ENCODE measurements at regions not wholly inside any gene's neighbourhood (a gene's known extent, or its start where the extent isn't known, plus 50 kb on each side); places are given as distances from the start of the nearest gene placed in this dataset.
"Not testable (repeated sequence)": the region's sequence is repeated elsewhere in the genome, so short reads cannot be mapped to it uniquely, and the experiment has no call there.

DNA sequence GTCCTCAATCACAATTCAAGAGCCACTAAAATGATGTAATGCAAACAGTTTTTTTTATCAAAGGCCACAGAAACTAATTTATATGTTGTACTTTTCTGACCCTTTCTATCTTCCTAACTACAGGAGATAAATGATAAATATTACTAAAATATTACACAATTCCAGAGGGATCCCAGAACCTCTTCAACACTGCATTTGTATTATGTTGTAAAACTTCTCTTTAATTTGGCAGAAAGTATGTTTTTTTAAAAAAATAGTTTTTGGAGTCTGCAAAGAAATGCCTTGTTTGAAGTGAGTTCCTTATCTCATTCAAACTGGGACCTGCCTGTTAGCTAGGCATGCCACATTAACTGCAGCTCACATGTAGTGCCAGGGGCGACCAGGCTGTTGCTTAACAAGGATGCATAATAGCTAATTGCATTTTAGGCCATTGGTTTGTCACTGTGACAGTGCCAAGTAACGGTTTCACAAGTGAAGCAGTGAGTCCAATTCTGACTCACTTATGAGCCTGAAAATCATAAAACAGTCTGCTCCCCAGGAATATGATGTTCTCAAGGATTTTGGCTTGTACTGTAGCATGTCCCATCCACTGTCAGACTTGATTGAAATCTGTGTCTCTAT lies 266.9 kb downstream of the KTN1 start:
- DNase-seq (ENCODE audit: low read depth in 2 of 2): no peak

GRCh38 chr14:55847766-55848165 lies 267.8 kb downstream of the KTN1 start:
- no peak for DNase-seq (ENCODE audit: low read depth in 2 of 2)

DNA sequence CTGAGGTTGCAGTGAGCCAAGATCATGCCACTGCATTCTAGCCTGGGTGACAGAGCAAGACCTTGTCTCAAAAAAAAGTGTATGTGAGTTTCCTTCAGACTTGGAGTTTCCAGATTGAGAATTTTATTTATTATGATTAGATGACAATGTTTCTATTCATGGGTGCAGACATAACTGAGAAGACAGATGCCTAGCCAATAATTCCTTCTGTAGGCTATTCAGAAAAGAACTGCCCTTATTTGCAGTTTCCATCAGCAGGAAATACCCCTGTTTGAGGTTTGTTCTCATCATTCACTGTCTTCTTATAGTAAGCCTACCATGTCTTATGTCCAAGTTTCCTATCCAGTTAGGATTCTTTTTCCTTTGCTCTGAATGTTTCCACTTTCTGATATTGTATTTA lies 269.0 kb downstream of the KTN1 start:
- no peak for DNase-seq (ENCODE audit: low read depth in 2 of 2)

DNA sequence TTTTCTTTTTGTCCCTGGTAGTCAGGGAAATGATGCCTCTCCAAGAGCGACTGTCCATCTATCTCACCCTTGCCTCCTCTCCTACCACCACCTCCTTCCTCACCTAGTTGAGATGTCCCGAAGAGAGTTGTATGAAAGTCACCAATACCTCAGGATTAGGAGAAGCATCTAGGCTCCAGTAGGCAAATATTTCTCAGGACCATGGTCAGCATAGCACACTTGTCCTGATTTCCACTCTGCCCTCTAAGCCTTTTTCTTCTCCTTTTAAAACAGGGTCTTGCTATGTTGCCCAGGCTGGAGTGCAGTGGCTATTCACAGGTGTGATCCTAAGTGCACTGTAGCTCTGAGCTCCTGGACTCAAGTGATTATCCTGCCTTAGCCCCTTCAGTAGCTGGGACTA lies 268.4 kb upstream of the PELI2 start:
- DNase-seq (ENCODE audit: low read depth in 2 of 2): no peak

DNA sequence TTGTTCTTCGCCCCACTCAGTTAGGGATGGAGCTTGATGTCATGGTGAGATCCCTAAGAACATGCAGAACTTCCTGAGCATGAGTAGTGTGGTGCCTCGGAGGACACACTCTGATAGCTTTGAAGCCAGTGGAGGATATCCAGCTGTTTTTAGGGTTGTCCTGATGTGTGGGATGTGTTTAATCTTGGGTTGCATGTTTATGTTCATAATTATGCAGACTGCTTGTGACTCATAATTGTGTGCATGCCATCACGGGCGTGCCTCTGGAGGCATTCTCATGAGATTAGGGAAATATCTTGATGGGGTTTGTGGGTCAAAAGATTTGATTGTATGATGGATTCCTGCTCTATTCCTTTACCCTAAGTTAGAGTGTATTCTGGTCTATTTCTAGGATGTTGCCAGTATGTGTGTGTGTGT lies 267.4 kb upstream of the PELI2 start:
- DNase-seq (ENCODE audit: low read depth in 2 of 2): no peak

GRCh38 chr14:55851301-55851700 lies 266.9 kb upstream of the PELI2 start:
- no peak for DNase-seq (ENCODE audit: low read depth in 2 of 2)

GRCh38 chr14:55851961-55852360 lies 266.2 kb upstream of the PELI2 start:
- DNase-seq (ENCODE audit: low read depth in 2 of 2): no peak

- no peak for DNase-seq (ENCODE audit: low read depth in 2 of 2)
Measured at GRCh38 chr14:55855751-55856150, 262.5 kb upstream of the PELI2 start.

DNA sequence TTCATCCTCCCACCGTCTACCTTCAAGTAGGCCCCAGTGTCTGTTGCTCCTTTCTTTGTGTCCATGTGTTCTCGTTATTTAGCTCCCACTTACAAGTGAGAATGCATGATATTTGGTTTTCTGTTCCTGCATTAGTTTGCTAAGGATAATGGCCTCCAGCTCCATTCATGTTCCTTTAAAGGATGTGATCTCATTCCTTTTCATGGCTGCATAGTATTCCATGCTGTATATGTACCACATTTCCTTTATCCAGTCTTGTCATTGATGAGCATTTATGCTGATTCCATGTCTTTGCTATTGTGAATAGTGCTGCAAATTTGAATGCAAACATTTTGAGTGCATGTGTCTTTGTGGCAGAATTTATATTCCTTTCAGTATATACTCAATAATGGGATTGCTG lies 259.6 kb upstream of the PELI2 start:
- DNase-seq (ENCODE audit: low read depth in 2 of 2): no peak

- not testable (repeated sequence) for DNase-seq (ENCODE audit: low read depth in 2 of 2)
Measured at GRCh38 chr14:55861561-55861960, 256.6 kb upstream of the PELI2 start.

DNA sequence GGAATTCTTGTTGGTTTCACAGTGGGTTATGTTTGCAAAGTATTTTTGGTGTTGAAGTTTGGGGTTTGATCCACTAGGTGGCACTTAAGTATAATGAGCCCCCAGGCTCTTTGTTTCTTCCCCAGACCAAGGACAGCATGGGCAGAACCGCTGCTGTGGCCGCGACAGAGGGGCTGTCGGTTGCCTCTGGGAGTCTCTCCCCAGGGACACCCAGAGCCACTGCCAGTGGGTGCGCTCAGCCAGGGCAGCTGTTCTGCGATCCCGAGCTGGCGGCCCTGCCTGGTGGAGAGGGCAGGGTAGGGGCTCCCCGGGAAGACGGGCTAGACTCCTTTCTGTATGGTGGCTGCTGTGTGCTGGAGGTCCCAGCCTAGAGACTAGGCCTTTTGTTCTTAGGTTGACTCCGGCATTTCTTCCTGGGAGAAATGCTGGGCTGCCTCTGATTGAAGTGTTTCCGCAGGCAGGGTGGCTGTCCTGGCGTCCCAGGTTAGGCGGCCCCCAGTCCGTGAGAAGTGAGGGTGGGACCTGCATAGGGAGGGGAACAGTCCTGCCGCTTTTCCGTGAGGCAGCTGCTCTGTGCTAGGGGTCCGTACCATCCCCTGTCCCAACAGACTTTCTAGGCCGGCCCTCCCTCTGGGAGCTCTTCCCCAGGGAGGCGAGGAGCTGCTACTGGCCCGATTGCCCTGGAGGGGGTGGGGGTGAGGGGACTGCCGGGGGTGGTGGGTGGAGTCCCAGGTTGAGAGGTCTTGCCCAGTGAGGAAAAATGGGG lies 253.1 kb upstream of the PELI2 start:
- no peak for DNase-seq (ENCODE audit: low read depth in 2 of 2)

DNA sequence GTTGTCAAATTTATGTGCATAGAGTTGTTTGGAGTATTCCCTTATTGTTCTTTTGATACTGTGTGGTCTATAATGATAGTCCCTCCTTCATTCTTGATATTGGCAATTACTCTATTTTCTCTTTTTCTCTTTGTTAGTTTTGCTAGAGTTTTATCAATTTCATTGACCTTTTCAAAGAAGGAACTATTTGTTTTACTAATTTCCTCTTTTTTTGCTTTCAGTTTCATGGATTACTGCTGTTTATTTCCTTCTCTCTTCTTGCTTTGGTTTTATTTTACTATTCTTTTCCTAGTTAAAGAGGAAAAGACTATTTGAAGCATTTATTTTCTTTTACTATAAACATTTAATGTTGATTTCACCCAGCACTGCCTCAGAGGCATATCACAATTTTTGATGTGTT lies 250.9 kb upstream of the PELI2 start:
- no peak for DNase-seq (ENCODE audit: low read depth in 2 of 2)

GRCh38 chr14:55867719-55868118 lies 250.5 kb upstream of the PELI2 start:
- no peak for DNase-seq (ENCODE audit: low read depth in 2 of 2)

GRCh38 chr14:55869397-55870049 lies 248.7 kb upstream of the PELI2 start:
- DNase-seq (ENCODE audit: low read depth in 2 of 2): no peak

GRCh38 chr14:55873169-55873568 lies 245.0 kb upstream of the PELI2 start:
- DNase-seq (ENCODE audit: low read depth in 2 of 2): no peak

- no peak for DNase-seq (ENCODE audit: low read depth in 2 of 2)
Measured at GRCh38 chr14:55874785-55875184, 243.4 kb upstream of the PELI2 start.

DNA sequence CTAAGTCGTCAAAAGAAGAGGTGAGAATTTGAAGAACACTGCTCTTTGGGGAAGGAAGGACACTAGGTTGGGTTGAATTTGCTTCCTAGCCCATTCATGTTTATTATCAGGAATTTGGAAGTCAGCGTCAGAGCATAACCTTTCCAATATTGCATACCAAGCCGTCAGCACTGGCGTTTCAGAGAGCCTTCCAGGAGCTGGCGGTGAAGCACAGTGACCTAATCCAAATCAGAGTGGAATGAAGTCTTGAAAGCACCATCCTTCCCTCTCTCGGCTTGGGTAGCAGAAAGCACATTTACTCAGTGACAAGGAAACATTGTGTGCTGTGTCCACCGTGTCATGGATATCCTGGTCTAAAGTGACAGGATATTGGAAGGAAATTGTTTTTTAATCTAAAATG lies 240.3 kb upstream of the PELI2 start:
- no peak for DNase-seq (ENCODE audit: low read depth in 2 of 2)

GRCh38 chr14:55881577-55882241 lies 236.5 kb upstream of the PELI2 start:
- no peak for DNase-seq (ENCODE audit: low read depth in 2 of 2)

DNA sequence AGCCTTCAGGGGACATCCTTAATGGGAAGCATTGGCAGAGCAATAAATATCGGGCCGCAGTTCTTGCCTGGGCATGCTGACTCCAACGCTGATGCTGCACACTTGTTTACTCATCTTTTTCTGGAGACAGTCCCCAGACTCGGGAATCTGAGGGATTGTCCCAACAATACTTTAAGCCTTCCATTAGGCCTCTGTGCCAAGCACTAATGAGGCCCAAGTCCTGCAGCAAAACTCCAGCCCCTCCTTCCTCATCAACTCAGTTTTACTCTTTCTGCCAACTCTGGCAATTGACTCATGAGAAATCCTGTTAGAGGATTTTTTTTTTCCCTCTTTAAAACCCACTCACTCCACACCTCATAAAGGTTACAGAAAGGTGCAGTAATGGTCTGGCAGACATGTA lies 233.4 kb upstream of the PELI2 start:
- DNase-seq (ENCODE audit: low read depth in 2 of 2): no peak

DNA sequence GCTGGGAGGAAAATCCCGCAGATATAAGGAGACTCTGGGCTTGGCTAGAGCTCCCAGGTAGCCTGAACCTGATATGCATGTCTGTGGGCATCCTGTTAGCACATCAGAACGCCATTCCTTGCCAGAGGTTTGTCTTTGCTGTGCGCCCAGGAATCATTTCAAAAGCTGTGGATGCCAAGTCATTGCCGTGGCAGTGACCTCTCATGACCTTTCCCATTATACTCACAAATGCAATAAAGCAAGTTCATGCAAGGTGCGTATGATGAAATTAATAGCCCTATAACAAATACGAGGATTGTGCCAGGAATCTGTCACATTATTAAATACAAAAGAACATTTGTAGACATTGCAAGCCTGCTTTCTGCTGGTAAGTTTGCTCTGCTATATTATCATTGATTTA lies 229.1 kb upstream of the PELI2 start:
- no peak for DNase-seq (ENCODE audit: low read depth in 2 of 2)

- DNase-seq (ENCODE audit: low read depth in 2 of 2): no peak
Measured at GRCh38 chr14:55891692-55892091, 226.5 kb upstream of the PELI2 start.

DNA sequence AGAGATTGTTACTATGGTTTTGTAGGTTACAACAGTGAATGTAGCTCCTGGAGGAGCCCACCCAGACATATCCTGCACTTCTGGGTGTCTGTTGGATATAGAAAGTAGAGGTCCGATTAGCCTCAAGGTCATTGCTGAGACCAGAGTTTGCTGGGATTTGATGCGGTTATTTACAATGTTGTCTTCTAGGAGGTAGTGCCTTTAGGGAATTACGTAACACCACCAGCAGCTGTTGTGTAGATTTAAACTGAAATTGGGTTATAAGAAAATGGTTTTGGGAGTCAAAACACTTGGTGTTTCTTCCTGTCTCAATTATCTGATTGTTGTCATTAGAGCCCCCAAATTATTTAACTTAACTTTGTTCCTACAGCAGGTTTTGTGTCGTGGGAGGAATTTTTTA lies 225.3 kb upstream of the PELI2 start:
- DNase-seq (ENCODE audit: low read depth in 2 of 2): no peak

GRCh38 chr14:55893705-55894104 lies 224.5 kb upstream of the PELI2 start:
- DNase-seq (ENCODE audit: low read depth in 2 of 2): no peak

All from stimulated activated CD8-positive, alpha-beta memory T cell treated with anti-CD3 and anti-CD28 coated beads, Interleukin-7, amount 100 ng/mL, for 4 hours (primary cell).